Tibial artery (tissue), 4 donors: ENCODE measurements at regions not wholly inside any gene's neighbourhood (a gene's known extent, or its start where the extent isn't known, plus 50 kb on each side); places are given as distances from the start of the nearest gene placed in this dataset.

ENCODE experiments used
- DNase-seq, 2 donors: peaks; one replicate each; pipeline ENCODE4 v3.0.0-alpha.2; 2019
- H3K27ac ChIP-seq, 2 donors: fragments of 200-600 bp; sonication (generic) in 1 of 2; 1 replicate in 1 of 2; 2 replicates in 1 of 2; pipeline ENCODE4 v1.5.1; 2018 to 2019; ENCODE audit warnings: mild to moderate bottlenecking in 1 of 2
- H3K27me3 ChIP-seq, 2 donors: fragments of 200-600 bp; sonication (generic) in 1 of 2; one replicate each; pipeline versions ENCODE4 v1.5.1 to v1.6.0; 2016 to 2019
- H3K36me3 ChIP-seq, 3 donors: fragments of 200-600 bp; sonication (generic) in 2 of 3; one replicate each; pipeline ENCODE4 v1.5.1; 2016 to 2019; ENCODE audit warnings: mild to moderate bottlenecking in 2 of 3
- H3K4me1 ChIP-seq, 4 donors: fragments of 200-600 bp; sonication (generic) in 2 of 4; 1 replicate in 3 of 4; 2 replicates in 1 of 4; pipeline ENCODE4 v1.5.1; 2016 to 2019
- H3K4me3 ChIP-seq, 2 donors: fragments of 200-600 bp; sonication (generic) in 1 of 2; 1 replicate in 1 of 2; 2 replicates in 1 of 2; pipeline ENCODE4 v1.5.1; 2018 to 2019; ENCODE audit warnings: mild to moderate bottlenecking in 2 of 2
- H3K9me3 ChIP-seq, 3 donors: fragments of 200-600 bp; sonication (generic) in 1 of 3; one replicate each; pipeline ENCODE4 v1.5.1; 2016 to 2019
- intact Hi-C: fragments of 100-400 bp; cut with DNase I; formaldehyde crosslinking; loops from one replicate; pipeline ENCODE4 v1.15.0; 2023; ENCODE audit warnings: low total_unique reads
- TF ChIP-seq, protein P1 (sequence below), 2 experiments: fragments of 200-600 bp in 1 of 2; fragments of 450-650 bp in 1 of 2; IDR thresholded peaks; one replicate each; pipeline ENCODE4 v1.5.1; 2017 to 2019; ENCODE audit warnings: antibody characterized with exemption in 2 of 2, mild to moderate bottlenecking in 1 of 2, moderate library complexity in 1 of 2

- no peak overlapping the region for H3K4me3 ChIP-seq
- H3K4me1 ChIP-seq = no peaks in the 10 kb centered on the region
- intact Hi-C loops = no loop called here
- H3K36me3 ChIP-seq = no peaks in the 10 kb centered on the region
- no peak for DNase-seq
- no peaks in the 10 kb centered on the region for H3K27me3 ChIP-seq
- no peaks in the 10 kb centered on the region for H3K9me3 ChIP-seq
- no peak overlapping the region for H3K27ac ChIP-seq
- TF ChIP-seq, protein P1, sequence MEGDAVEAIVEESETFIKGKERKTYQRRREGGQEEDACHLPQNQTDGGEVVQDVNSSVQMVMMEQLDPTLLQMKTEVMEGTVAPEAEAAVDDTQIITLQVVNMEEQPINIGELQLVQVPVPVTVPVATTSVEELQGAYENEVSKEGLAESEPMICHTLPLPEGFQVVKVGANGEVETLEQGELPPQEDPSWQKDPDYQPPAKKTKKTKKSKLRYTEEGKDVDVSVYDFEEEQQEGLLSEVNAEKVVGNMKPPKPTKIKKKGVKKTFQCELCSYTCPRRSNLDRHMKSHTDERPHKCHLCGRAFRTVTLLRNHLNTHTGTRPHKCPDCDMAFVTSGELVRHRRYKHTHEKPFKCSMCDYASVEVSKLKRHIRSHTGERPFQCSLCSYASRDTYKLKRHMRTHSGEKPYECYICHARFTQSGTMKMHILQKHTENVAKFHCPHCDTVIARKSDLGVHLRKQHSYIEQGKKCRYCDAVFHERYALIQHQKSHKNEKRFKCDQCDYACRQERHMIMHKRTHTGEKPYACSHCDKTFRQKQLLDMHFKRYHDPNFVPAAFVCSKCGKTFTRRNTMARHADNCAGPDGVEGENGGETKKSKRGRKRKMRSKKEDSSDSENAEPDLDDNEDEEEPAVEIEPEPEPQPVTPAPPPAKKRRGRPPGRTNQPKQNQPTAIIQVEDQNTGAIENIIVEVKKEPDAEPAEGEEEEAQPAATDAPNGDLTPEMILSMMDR (IDR thresholded peaks at IDR 0.05) = no peak
Measured at GRCh38 chr4:19372390-19372789, 879.3 kb upstream of the SLIT2 start.

- Histone ChIP-seq H3K4me1 (no peaks in the 10 kb centered on the region), H3K9me3 (no peaks in the 10 kb centered on the region), H3K27ac (no peak overlapping the region), H3K27me3 (no peaks in the 10 kb centered on the region), H3K4me3 (no peak overlapping the region), H3K36me3 (no peaks in the 10 kb centered on the region)
- TF ChIP-seq, protein P1 (IDR thresholded peaks at IDR 0.05) = no peak
- intact Hi-C loops = no loop called here
- DNase-seq = no peak
Measured at GRCh38 chr4:19368800-19369199, 882.9 kb upstream of the SLIT2 start.

GRCh38 chr4:19366916-19367315 lies 884.8 kb upstream of the SLIT2 start:
- Histone ChIP-seq H3K27ac (no peak overlapping the region), H3K36me3 (no peaks in the 10 kb centered on the region), H3K9me3 (no peaks in the 10 kb centered on the region), H3K4me1 (no peaks in the 10 kb centered on the region), H3K4me3 (no peak overlapping the region), H3K27me3 (no peaks in the 10 kb centered on the region)
- DNase-seq = no peak
- TF ChIP-seq, protein P1 (IDR thresholded peaks at IDR 0.05) = no peak
- intact Hi-C loops = no loop called here

DNA sequence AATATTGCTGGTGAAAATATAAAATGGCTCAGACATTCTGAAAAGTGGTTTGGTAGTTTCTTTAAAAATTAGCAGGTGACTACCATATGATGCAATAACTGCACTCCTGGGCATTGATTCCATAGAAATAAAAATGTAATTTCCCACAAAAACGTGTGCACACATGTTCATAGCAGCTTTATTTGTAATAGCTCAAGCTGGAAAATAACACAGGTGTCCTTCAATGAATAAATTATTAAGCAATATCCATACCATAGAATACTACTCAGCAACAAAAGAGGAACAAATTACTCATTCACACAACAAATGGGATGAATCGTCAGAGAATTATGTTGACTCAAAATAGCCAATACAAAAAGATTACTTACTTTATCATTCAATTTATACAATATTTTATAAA lies 893.7 kb upstream of the SLIT2 start:
- TF ChIP-seq, protein P1 (IDR thresholded peaks at IDR 0.05) = no peak
- intact Hi-C loops = no loop called here

GRCh38 chr4:19349416-19349815 lies 902.3 kb upstream of the SLIT2 start:
- no peak overlapping the region for H3K4me3 ChIP-seq
- H3K9me3 ChIP-seq = no peaks in the 10 kb centered on the region
- TF ChIP-seq, protein P1 (IDR thresholded peaks at IDR 0.05) = no peak
- H3K36me3 ChIP-seq = no peaks in the 10 kb centered on the region
- no peaks in the 10 kb centered on the region for H3K4me1 ChIP-seq
- intact Hi-C loops = no loop called here
- DNase-seq = no peak
- no peak overlapping the region for H3K27ac ChIP-seq
- H3K27me3 ChIP-seq = no peaks in the 10 kb centered on the region

More for the DNA sequence above, 893.7 kb upstream of the SLIT2 start:
- no peaks in the 10 kb centered on the region for H3K4me1 ChIP-seq
- H3K9me3 ChIP-seq = no peaks in the 10 kb centered on the region
- H3K27ac ChIP-seq = no peak overlapping the region
- H3K36me3 ChIP-seq = no peaks in the 10 kb centered on the region
- no peak overlapping the region for H3K4me3 ChIP-seq
- H3K27me3 ChIP-seq = no peaks in the 10 kb centered on the region
- no peak for DNase-seq

- no peaks in the 10 kb centered on the region for H3K36me3 ChIP-seq
- intact Hi-C loops = no loop called here
- no peak for DNase-seq
- no peak overlapping the region for H3K27ac ChIP-seq
- H3K4me3 ChIP-seq = no peak overlapping the region
- H3K9me3 ChIP-seq = no peaks in the 10 kb centered on the region
- TF ChIP-seq, protein P1 (IDR thresholded peaks at IDR 0.05) = no peak
- no peaks in the 10 kb centered on the region for H3K27me3 ChIP-seq
- no peaks in the 10 kb centered on the region for H3K4me1 ChIP-seq
Measured at GRCh38 chr4:19348746-19349145, 903.0 kb upstream of the SLIT2 start.
